ENCODE measurements at regions not wholly inside any gene's neighbourhood (a gene's known extent, or its start where the extent isn't known, plus 50 kb on each side); places are given as distances from the start of the nearest gene placed in this dataset.

DNA sequence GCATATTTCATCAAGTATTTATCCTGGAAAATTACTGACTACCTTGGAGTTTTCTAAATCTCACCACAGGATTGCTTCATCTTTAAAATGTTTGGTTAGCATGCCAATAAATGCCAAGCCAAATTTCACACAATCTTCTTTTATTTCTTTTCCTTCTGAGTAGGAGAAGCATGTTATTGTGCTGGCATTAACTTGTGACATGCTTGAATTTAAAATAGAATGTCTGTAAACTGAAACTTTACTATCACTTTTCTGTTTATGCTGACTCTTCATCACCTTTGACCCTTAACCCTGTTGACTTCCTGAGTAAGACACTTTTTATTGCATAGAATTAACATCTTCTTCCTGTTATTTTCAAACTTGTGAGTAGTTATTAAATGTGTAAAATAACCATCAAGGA lies 56.2 kb upstream of the LRRTM4 start:
- TF ChIP-seq GABPB1 (CRISPR knock-in tag; IDR thresholded peaks at IDR 0.05) (no peak), GTF2I (CRISPR knock-in tag; conservative IDR thresholded peaks at IDR 0.05) (no peak), ERG (CRISPR knock-in tag; IDR thresholded peaks at IDR 0.05) (no peak), ZNF138 (CRISPR knock-in tag; conservative IDR thresholded peaks at IDR 0.05) (no peak), ZNF232 (CRISPR knock-in tag; IDR thresholded peaks at IDR 0.05) (no peak), ATF6 (CRISPR knock-in tag; IDR thresholded peaks at IDR 0.05) (no peak), TEAD4 (CRISPR knock-in tag; IDR thresholded peaks at IDR 0.05) (no peak)
- TF ChIP-seq, protein P1, sequence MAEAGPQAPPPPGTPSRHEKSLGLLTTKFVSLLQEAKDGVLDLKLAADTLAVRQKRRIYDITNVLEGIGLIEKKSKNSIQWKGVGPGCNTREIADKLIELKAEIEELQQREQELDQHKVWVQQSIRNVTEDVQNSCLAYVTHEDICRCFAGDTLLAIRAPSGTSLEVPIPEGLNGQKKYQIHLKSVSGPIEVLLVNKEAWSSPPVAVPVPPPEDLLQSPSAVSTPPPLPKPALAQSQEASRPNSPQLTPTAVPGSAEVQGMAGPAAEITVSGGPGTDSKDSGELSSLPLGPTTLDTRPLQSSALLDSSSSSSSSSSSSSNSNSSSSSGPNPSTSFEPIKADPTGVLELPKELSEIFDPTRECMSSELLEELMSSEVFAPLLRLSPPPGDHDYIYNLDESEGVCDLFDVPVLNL (CRISPR knock-in tag; IDR thresholded peaks at IDR 0.05; ENCODE audit: borderline replicate concordance, low read depth): no peak
- peaks cover 19% of the 10 kb centered on the region for H3K9me3 Mint-ChIP-seq
- H3K36me3 Mint-ChIP-seq: peaks cover 12% of the 10 kb centered on the region
- CTCF ChIA-PET: no interaction called here
- no peaks in the 10 kb centered on the region for H3K27me3 Mint-ChIP-seq (ENCODE audit: low read depth)
- H3K4me1 Mint-ChIP-seq: peaks cover 5% of the 10 kb centered on the region
- no peak for ATAC-seq
- no peak overlapping the region for H3K4me3 Mint-ChIP-seq
- DNase-seq (ENCODE audit: low spot score): no peak
- POLR2A ChIA-PET: no interaction called here
- no peak overlapping the region for H3K27ac Mint-ChIP-seq

- POLR2A ChIA-PET: no interaction called here
- H3K27me3 Mint-ChIP-seq (ENCODE audit: low read depth): no peaks in the 10 kb centered on the region
- CTCF ChIA-PET: no interaction called here
- H3K4me1 Mint-ChIP-seq: peaks cover 5% of the 10 kb centered on the region
- no peak for DNase-seq (ENCODE audit: low spot score)
- no peak overlapping the region for H3K4me3 Mint-ChIP-seq
- peaks cover 23% of the 10 kb centered on the region for H3K9me3 Mint-ChIP-seq
- no peak for ATAC-seq
- H3K27ac Mint-ChIP-seq: no peak overlapping the region
- peaks cover 19% of the 10 kb centered on the region for H3K36me3 Mint-ChIP-seq
- TF ChIP-seq ZNF121 (CRISPR knock-in tag; IDR thresholded peaks at IDR 0.05) (peak; percentile 60; the same call in 1 of the 2 replicates), ESRRA (CRISPR knock-in tag; IDR thresholded peaks at IDR 0.05; ENCODE audit: borderline replicate concordance) (no peak)
These were observed 57.0 kb upstream of the LRRTM4 start for GRCh38 chr2:77579076-77579769.

- Mint-ChIP-seq H3K9me3 (peaks cover 16% of the 10 kb centered on the region), H3K27me3 (ENCODE audit: low read depth) (no peaks in the 10 kb centered on the region), H3K4me3 (no peak overlapping the region), H3K36me3 (peaks cover 17% of the 10 kb centered on the region), H3K27ac (no peak overlapping the region), H3K4me1 (peaks cover 15% of the 10 kb centered on the region)
- ATAC-seq (no peak), DNase-seq (ENCODE audit: low spot score) (no peak)
- CTCF ChIA-PET: no interaction called here
- POLR2A ChIA-PET: no interaction called here
- TF ChIP-seq ETV6 (CRISPR knock-in tag; IDR thresholded peaks at IDR 0.05) (no peak), ESRRA (CRISPR knock-in tag; IDR thresholded peaks at IDR 0.05; ENCODE audit: borderline replicate concordance) (no peak), ATF6 (CRISPR knock-in tag; IDR thresholded peaks at IDR 0.05) (no peak), PREB (CRISPR knock-in tag; IDR thresholded peaks at IDR 0.05; ENCODE audit: borderline replicate concordance) (no peak), ATF1 (CRISPR knock-in tag; IDR thresholded peaks at IDR 0.05) (no peak), HMGA2 (CRISPR knock-in tag; IDR thresholded peaks at IDR 0.05) (no peak)
- TF ChIP-seq, protein P2, sequence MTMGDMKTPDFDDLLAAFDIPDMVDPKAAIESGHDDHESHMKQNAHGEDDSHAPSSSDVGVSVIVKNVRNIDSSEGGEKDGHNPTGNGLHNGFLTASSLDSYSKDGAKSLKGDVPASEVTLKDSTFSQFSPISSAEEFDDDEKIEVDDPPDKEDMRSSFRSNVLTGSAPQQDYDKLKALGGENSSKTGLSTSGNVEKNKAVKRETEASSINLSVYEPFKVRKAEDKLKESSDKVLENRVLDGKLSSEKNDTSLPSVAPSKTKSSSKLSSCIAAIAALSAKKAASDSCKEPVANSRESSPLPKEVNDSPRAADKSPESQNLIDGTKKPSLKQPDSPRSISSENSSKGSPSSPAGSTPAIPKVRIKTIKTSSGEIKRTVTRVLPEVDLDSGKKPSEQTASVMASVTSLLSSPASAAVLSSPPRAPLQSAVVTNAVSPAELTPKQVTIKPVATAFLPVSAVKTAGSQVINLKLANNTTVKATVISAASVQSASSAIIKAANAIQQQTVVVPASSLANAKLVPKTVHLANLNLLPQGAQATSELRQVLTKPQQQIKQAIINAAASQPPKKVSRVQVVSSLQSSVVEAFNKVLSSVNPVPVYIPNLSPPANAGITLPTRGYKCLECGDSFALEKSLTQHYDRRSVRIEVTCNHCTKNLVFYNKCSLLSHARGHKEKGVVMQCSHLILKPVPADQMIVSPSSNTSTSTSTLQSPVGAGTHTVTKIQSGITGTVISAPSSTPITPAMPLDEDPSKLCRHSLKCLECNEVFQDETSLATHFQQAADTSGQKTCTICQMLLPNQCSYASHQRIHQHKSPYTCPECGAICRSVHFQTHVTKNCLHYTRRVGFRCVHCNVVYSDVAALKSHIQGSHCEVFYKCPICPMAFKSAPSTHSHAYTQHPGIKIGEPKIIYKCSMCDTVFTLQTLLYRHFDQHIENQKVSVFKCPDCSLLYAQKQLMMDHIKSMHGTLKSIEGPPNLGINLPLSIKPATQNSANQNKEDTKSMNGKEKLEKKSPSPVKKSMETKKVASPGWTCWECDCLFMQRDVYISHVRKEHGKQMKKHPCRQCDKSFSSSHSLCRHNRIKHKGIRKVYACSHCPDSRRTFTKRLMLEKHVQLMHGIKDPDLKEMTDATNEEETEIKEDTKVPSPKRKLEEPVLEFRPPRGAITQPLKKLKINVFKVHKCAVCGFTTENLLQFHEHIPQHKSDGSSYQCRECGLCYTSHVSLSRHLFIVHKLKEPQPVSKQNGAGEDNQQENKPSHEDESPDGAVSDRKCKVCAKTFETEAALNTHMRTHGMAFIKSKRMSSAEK (CRISPR knock-in tag; IDR thresholded peaks at IDR 0.05; ENCODE audit: borderline replicate concordance): no peak
These were observed 66.3 kb upstream of the LRRTM4 start for GRCh38 chr2:77588438-77588837.
